ENCODE measurements at regions not wholly inside any gene's neighbourhood (a gene's known extent, or its start where the extent isn't known, plus 50 kb on each side); places are given as distances from the start of the nearest gene placed in this dataset.

- no peaks in the 10 kb centered on the region for H3K27me3 ChIP-seq (ENCODE audit: control insufficient read depth, insufficient read depth, low read length)
- no peaks in the 10 kb centered on the region for H3K4me1 ChIP-seq (ENCODE audit: control insufficient read depth, insufficient read depth, low read length)
- H3K4me3 ChIP-seq (ENCODE audit: low read depth, low read length): no peak overlapping the region
- H3K36me3 ChIP-seq (ENCODE audit: control insufficient read depth, insufficient read depth, low read length): no peaks in the 10 kb centered on the region
- no peaks in the 10 kb centered on the region for H3K9me3 ChIP-seq (ENCODE audit: control insufficient read depth, insufficient read depth, low read length)
- no peak overlapping the region for H3K9ac ChIP-seq (ENCODE audit: low read depth, low read length)
These were observed 151.5 kb downstream of the CCDC34 start for GRCh38 chr11:27211370-27212127.

- Histone ChIP-seq H3K4me1 (ENCODE audit: control insufficient read depth, insufficient read depth, low read length) (no peaks in the 10 kb centered on the region), H3K9ac (ENCODE audit: low read depth, low read length) (no peak overlapping the region), H3K36me3 (ENCODE audit: control insufficient read depth, insufficient read depth, low read length) (no peaks in the 10 kb centered on the region), H3K4me3 (ENCODE audit: low read depth, low read length) (no peak overlapping the region), H3K9me3 (ENCODE audit: control insufficient read depth, insufficient read depth, low read length) (no peaks in the 10 kb centered on the region), H3K27me3 (ENCODE audit: control insufficient read depth, insufficient read depth, low read length) (no peaks in the 10 kb centered on the region)
These were observed 152.5 kb downstream of the CCDC34 start for GRCh38 chr11:27210531-27210930.

GRCh38 chr11:27209562-27210005 is 153.4 kb downstream of the CCDC34 start:
- Histone ChIP-seq H3K27me3 (ENCODE audit: control insufficient read depth, insufficient read depth, low read length) (no peaks in the 10 kb centered on the region), H3K9me3 (ENCODE audit: control insufficient read depth, insufficient read depth, low read length) (no peaks in the 10 kb centered on the region), H3K9ac (ENCODE audit: low read depth, low read length) (no peak overlapping the region), H3K36me3 (ENCODE audit: control insufficient read depth, insufficient read depth, low read length) (no peaks in the 10 kb centered on the region), H3K4me3 (ENCODE audit: low read depth, low read length) (no peak overlapping the region), H3K4me1 (ENCODE audit: control insufficient read depth, insufficient read depth, low read length) (no peaks in the 10 kb centered on the region)

- H3K9me3 ChIP-seq (ENCODE audit: control insufficient read depth, insufficient read depth, low read length): no peaks in the 10 kb centered on the region
- H3K36me3 ChIP-seq (ENCODE audit: control insufficient read depth, insufficient read depth, low read length): no peaks in the 10 kb centered on the region
- no peak overlapping the region for H3K9ac ChIP-seq (ENCODE audit: low read depth, low read length)
- H3K27me3 ChIP-seq (ENCODE audit: control insufficient read depth, insufficient read depth, low read length): no peaks in the 10 kb centered on the region
- H3K4me3 ChIP-seq (ENCODE audit: low read depth, low read length): no peak overlapping the region
- H3K4me1 ChIP-seq (ENCODE audit: control insufficient read depth, insufficient read depth, low read length): no peaks in the 10 kb centered on the region
These were observed 154.2 kb downstream of the CCDC34 start for GRCh38 chr11:27208846-27209245.

GRCh38 chr11:27207025-27207650 is 155.9 kb downstream of the CCDC34 start:
- Histone ChIP-seq H3K36me3 (ENCODE audit: control insufficient read depth, insufficient read depth, low read length) (no peaks in the 10 kb centered on the region), H3K4me1 (ENCODE audit: control insufficient read depth, insufficient read depth, low read length) (no peaks in the 10 kb centered on the region), H3K27me3 (ENCODE audit: control insufficient read depth, insufficient read depth, low read length) (no peaks in the 10 kb centered on the region), H3K9me3 (ENCODE audit: control insufficient read depth, insufficient read depth, low read length) (no peaks in the 10 kb centered on the region), H3K9ac (ENCODE audit: low read depth, low read length) (no peak overlapping the region), H3K4me3 (ENCODE audit: low read depth, low read length) (no peak overlapping the region)

- H3K9ac ChIP-seq (ENCODE audit: low read depth, low read length): no peak overlapping the region
- H3K4me1 ChIP-seq (ENCODE audit: control insufficient read depth, insufficient read depth, low read length): peaks cover 4% of the 10 kb centered on the region
- H3K9me3 ChIP-seq (ENCODE audit: control insufficient read depth, insufficient read depth, low read length): no peaks in the 10 kb centered on the region
- no peaks in the 10 kb centered on the region for H3K36me3 ChIP-seq (ENCODE audit: control insufficient read depth, insufficient read depth, low read length)
- H3K4me3 ChIP-seq (ENCODE audit: low read depth, low read length): no peak overlapping the region
- no peaks in the 10 kb centered on the region for H3K27me3 ChIP-seq (ENCODE audit: control insufficient read depth, insufficient read depth, low read length)
These were observed 157.0 kb downstream of the CCDC34 start for GRCh38 chr11:27205779-27206570.

GRCh38 chr11:27205250-27205649 is 157.8 kb downstream of the CCDC34 start:
- H3K4me3 ChIP-seq (ENCODE audit: low read depth, low read length): no peak overlapping the region
- no peaks in the 10 kb centered on the region for H3K36me3 ChIP-seq (ENCODE audit: control insufficient read depth, insufficient read depth, low read length)
- H3K9me3 ChIP-seq (ENCODE audit: control insufficient read depth, insufficient read depth, low read length): no peaks in the 10 kb centered on the region
- H3K9ac ChIP-seq (ENCODE audit: low read depth, low read length): no peak overlapping the region
- peaks cover 4% of the 10 kb centered on the region for H3K4me1 ChIP-seq (ENCODE audit: control insufficient read depth, insufficient read depth, low read length)
- H3K27me3 ChIP-seq (ENCODE audit: control insufficient read depth, insufficient read depth, low read length): no peaks in the 10 kb centered on the region

- Histone ChIP-seq H3K4me3 (ENCODE audit: low read depth, low read length) (no peak overlapping the region), H3K36me3 (ENCODE audit: control insufficient read depth, insufficient read depth, low read length) (no peaks in the 10 kb centered on the region), H3K4me1 (ENCODE audit: control insufficient read depth, insufficient read depth, low read length) (peaks cover 4% of the 10 kb centered on the region)
These were observed 158.5 kb downstream of the CCDC34 start for GRCh38 chr11:27204529-27204928.

GRCh38 chr11:27203077-27203647 is 159.9 kb downstream of the CCDC34 start:
- no peaks in the 10 kb centered on the region for H3K36me3 ChIP-seq (ENCODE audit: control insufficient read depth, insufficient read depth, low read length)
- H3K9me3 ChIP-seq (ENCODE audit: control insufficient read depth, insufficient read depth, low read length): no peaks in the 10 kb centered on the region
- peaks cover 4% of the 10 kb centered on the region for H3K4me1 ChIP-seq (ENCODE audit: control insufficient read depth, insufficient read depth, low read length)
- H3K4me3 ChIP-seq (ENCODE audit: low read depth, low read length): no peak overlapping the region
- H3K9ac ChIP-seq (ENCODE audit: low read depth, low read length): no peak overlapping the region
- no peaks in the 10 kb centered on the region for H3K27me3 ChIP-seq (ENCODE audit: control insufficient read depth, insufficient read depth, low read length)

More at GRCh38 chr11:27204529-27204928, 158.5 kb downstream of the CCDC34 start:
- Histone ChIP-seq H3K9ac (ENCODE audit: low read depth, low read length) (no peak overlapping the region), H3K9me3 (ENCODE audit: control insufficient read depth, insufficient read depth, low read length) (no peaks in the 10 kb centered on the region), H3K27me3 (ENCODE audit: control insufficient read depth, insufficient read depth, low read length) (no peaks in the 10 kb centered on the region)

GRCh38 chr11:27201454-27202302 is 161.1 kb downstream of the BBOX1 start:
- H3K4me3 ChIP-seq (ENCODE audit: low read depth, low read length): no peak overlapping the region
- H3K36me3 ChIP-seq (ENCODE audit: control insufficient read depth, insufficient read depth, low read length): no peaks in the 10 kb centered on the region
- H3K9me3 ChIP-seq (ENCODE audit: control insufficient read depth, insufficient read depth, low read length): no peaks in the 10 kb centered on the region
- peaks cover 4% of the 10 kb centered on the region for H3K4me1 ChIP-seq (ENCODE audit: control insufficient read depth, insufficient read depth, low read length)
- peak overlapping the region; percentile 30 for H3K9ac ChIP-seq (ENCODE audit: low read depth, low read length)
- no peaks in the 10 kb centered on the region for H3K27me3 ChIP-seq (ENCODE audit: control insufficient read depth, insufficient read depth, low read length)

Measured in iPS-15b (cell line).